ENCODE measurements at regions not wholly inside any gene's neighbourhood (a gene's known extent, or its start where the extent isn't known, plus 50 kb on each side); places are given as distances from the start of the nearest gene placed in this dataset.

DNA sequence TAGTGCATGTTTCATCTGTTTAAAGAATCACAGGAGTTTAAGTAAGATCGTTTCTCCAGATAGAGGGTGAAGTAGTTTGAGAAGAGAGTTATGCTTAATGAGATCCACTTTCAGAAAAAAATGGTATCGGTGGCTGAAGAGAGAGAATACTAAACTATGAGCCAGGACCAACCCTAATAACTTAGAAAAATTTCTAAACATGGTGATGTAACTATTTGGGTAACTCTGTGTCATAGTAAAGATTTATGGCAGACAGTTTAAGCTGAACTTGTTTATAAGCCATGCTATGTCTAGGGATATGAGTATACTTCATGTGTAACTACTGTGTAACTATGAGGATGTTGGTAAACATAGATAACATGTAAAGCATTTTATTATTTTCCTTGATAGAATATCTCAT is 489.5 kb downstream of the KCNJ2 start:
- TF ChIP-seq NR3C1 (CRISPR knock-in tag; conservative IDR thresholded peaks at IDR 0.05; ENCODE audit: low read depth) (no peak), FOXK1 (CRISPR knock-in tag; IDR thresholded peaks at IDR 0.05) (no peak), SMAD4 (CRISPR knock-in tag; IDR thresholded peaks at IDR 0.05) (no peak), TEAD1 (CRISPR knock-in tag; IDR thresholded peaks at IDR 0.05) (no peak), ZNF232 (CRISPR knock-in tag; IDR thresholded peaks at IDR 0.05) (no peak), ETV6 (CRISPR knock-in tag; IDR thresholded peaks at IDR 0.05) (no peak), NR2C2 (CRISPR knock-in tag; IDR thresholded peaks at IDR 0.05) (no peak), JAZF1 (CRISPR knock-in tag; IDR thresholded peaks at IDR 0.05) (no peak), ZNF219 (CRISPR knock-in tag; IDR thresholded peaks at IDR 0.05; ENCODE audit: borderline replicate concordance) (no peak), ATF1 (CRISPR knock-in tag; IDR thresholded peaks at IDR 0.05) (no peak)
- TF ChIP-seq, protein P1, sequence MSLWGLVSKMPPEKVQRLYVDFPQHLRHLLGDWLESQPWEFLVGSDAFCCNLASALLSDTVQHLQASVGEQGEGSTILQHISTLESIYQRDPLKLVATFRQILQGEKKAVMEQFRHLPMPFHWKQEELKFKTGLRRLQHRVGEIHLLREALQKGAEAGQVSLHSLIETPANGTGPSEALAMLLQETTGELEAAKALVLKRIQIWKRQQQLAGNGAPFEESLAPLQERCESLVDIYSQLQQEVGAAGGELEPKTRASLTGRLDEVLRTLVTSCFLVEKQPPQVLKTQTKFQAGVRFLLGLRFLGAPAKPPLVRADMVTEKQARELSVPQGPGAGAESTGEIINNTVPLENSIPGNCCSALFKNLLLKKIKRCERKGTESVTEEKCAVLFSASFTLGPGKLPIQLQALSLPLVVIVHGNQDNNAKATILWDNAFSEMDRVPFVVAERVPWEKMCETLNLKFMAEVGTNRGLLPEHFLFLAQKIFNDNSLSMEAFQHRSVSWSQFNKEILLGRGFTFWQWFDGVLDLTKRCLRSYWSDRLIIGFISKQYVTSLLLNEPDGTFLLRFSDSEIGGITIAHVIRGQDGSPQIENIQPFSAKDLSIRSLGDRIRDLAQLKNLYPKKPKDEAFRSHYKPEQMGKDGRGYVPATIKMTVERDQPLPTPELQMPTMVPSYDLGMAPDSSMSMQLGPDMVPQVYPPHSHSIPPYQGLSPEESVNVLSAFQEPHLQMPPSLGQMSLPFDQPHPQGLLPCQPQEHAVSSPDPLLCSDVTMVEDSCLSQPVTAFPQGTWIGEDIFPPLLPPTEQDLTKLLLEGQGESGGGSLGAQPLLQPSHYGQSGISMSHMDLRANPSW (CRISPR knock-in tag; conservative IDR thresholded peaks at IDR 0.05; ENCODE audit: low read depth): no peak
- TF ChIP-seq, protein P2, sequence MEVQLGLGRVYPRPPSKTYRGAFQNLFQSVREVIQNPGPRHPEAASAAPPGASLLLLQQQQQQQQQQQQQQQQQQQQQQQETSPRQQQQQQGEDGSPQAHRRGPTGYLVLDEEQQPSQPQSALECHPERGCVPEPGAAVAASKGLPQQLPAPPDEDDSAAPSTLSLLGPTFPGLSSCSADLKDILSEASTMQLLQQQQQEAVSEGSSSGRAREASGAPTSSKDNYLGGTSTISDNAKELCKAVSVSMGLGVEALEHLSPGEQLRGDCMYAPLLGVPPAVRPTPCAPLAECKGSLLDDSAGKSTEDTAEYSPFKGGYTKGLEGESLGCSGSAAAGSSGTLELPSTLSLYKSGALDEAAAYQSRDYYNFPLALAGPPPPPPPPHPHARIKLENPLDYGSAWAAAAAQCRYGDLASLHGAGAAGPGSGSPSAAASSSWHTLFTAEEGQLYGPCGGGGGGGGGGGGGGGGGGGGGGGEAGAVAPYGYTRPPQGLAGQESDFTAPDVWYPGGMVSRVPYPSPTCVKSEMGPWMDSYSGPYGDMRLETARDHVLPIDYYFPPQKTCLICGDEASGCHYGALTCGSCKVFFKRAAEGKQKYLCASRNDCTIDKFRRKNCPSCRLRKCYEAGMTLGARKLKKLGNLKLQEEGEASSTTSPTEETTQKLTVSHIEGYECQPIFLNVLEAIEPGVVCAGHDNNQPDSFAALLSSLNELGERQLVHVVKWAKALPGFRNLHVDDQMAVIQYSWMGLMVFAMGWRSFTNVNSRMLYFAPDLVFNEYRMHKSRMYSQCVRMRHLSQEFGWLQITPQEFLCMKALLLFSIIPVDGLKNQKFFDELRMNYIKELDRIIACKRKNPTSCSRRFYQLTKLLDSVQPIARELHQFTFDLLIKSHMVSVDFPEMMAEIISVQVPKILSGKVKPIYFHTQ (CRISPR knock-in tag; IDR thresholded peaks at IDR 0.05): no peak
- TF ChIP-seq, protein P3, sequence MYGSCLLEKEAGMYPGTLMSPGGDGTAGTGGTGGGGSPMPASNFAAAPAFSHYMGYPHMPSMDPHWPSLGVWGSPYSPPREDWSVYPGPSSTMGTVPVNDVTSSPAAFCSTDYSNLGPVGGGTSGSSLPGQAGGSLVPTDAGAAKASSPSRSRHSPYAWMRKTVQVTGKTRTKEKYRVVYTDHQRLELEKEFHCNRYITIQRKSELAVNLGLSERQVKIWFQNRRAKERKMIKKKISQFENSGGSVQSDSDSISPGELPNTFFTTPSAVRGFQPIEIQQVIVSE (CRISPR knock-in tag; IDR thresholded peaks at IDR 0.05; ENCODE audit: borderline replicate concordance): no peak
- POLR2A ChIA-PET: no interaction called here
- no peak overlapping the region for H3K4me3 Mint-ChIP-seq
- ATAC-seq (no peak), DNase-seq (ENCODE audit: low spot score) (no peak)
- H3K9me3 Mint-ChIP-seq: no peaks in the 10 kb centered on the region
- no peaks in the 10 kb centered on the region for H3K27me3 Mint-ChIP-seq (ENCODE audit: low read depth)
- H3K27ac Mint-ChIP-seq: no peak overlapping the region
- H3K4me1 Mint-ChIP-seq: no peaks in the 10 kb centered on the region
- CTCF ChIA-PET: no interaction called here
- H3K36me3 Mint-ChIP-seq: no peaks in the 10 kb centered on the region

DNA sequence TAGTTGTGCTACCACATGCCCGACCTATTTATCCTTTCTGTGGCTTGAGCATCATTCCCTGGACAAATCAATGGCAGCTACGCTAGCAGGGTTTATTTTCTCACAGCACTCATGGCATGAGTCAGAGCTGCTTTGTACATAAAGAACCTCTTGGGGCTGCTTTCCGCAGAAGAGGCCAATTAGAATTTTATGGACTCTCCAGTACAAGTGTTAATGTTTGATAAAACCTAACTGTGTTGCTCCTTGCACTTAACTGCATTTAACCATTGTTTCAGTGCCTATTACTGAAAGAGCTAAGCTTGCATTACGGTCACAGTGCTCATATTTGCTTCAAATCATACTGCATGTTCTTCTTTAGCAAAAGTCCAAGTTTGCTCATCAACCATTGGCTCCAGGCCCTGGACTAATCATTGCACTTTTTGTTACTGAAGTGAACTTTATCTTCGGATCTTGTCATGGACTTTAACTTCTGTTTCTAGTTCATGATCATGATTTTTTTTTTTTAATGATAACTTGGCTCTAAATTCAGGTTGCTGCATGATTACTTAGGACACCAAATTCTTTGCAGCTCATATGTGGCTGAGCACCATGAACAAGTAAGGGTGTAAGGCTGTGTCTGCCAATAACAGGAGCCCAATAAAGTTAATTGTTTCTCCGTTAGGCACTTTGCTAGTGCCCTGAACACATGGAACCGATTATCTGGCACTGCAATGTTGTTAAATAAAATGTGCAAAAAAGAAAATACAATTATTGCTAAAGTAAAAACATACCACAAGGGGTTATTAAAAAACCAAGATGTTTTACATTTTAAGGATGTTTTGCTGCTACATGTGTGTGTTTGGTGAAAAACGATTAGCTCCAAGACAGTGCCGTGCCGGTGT is 492.2 kb downstream of the KCNJ2 start:
- H3K27ac Mint-ChIP-seq: no peak overlapping the region
- no peaks in the 10 kb centered on the region for H3K27me3 Mint-ChIP-seq (ENCODE audit: low read depth)
- DNase-seq (ENCODE audit: low spot score): no peak
- ATAC-seq: no peak
- TF ChIP-seq JUN (CRISPR knock-in tag; IDR thresholded peaks at IDR 0.05) (no peak), MYBL2 (CRISPR knock-in tag; IDR thresholded peaks at IDR 0.05) (no peak), GTF2I (CRISPR knock-in tag; conservative IDR thresholded peaks at IDR 0.05) (no peak), ZBTB21 (CRISPR knock-in tag; IDR thresholded peaks at IDR 0.05; ENCODE audit: borderline replicate concordance) (no peak), NFATC4 (CRISPR knock-in tag; IDR thresholded peaks at IDR 0.05) (no peak), IRF2 (CRISPR knock-in tag; IDR thresholded peaks at IDR 0.05; ENCODE audit: borderline replicate concordance, low read depth) (no peak), FOXJ3 (CRISPR knock-in tag; IDR thresholded peaks at IDR 0.05; ENCODE audit: borderline replicate concordance) (no peak), GABPB1 (CRISPR knock-in tag; IDR thresholded peaks at IDR 0.05) (no peak), ZNF219 (CRISPR knock-in tag; IDR thresholded peaks at IDR 0.05; ENCODE audit: borderline replicate concordance) (no peak)
- TF ChIP-seq, protein P4, sequence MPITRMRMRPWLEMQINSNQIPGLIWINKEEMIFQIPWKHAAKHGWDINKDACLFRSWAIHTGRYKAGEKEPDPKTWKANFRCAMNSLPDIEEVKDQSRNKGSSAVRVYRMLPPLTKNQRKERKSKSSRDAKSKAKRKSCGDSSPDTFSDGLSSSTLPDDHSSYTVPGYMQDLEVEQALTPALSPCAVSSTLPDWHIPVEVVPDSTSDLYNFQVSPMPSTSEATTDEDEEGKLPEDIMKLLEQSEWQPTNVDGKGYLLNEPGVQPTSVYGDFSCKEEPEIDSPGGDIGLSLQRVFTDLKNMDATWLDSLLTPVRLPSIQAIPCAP (CRISPR knock-in tag; IDR thresholded peaks at IDR 0.05): no peak
- TF ChIP-seq, protein P2 (CRISPR knock-in tag; IDR thresholded peaks at IDR 0.05): no peak
- TF ChIP-seq, protein P3 (CRISPR knock-in tag; IDR thresholded peaks at IDR 0.05; ENCODE audit: borderline replicate concordance): no peak
- TF ChIP-seq, protein P5, sequence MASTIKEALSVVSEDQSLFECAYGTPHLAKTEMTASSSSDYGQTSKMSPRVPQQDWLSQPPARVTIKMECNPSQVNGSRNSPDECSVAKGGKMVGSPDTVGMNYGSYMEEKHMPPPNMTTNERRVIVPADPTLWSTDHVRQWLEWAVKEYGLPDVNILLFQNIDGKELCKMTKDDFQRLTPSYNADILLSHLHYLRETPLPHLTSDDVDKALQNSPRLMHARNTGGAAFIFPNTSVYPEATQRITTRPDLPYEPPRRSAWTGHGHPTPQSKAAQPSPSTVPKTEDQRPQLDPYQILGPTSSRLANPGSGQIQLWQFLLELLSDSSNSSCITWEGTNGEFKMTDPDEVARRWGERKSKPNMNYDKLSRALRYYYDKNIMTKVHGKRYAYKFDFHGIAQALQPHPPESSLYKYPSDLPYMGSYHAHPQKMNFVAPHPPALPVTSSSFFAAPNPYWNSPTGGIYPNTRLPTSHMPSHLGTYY (CRISPR knock-in tag; IDR thresholded peaks at IDR 0.05): no peak
- no peaks in the 10 kb centered on the region for H3K36me3 Mint-ChIP-seq
- no peaks in the 10 kb centered on the region for H3K4me1 Mint-ChIP-seq
- H3K9me3 Mint-ChIP-seq: 0 out of 2 replicates have a peak, but pooled peaks cover 3% of the 10 kb centered on the region
- no peak overlapping the region for H3K4me3 Mint-ChIP-seq
- POLR2A ChIA-PET: no interaction called here
- CTCF ChIA-PET: no interaction called here
